ENCODE measurements at regions not wholly inside any gene's neighbourhood (a gene's known extent, or its start where the extent isn't known, plus 50 kb on each side); places are given as distances from the start of the nearest gene placed in this dataset.
"Not testable (repeated sequence)": the region's sequence is repeated elsewhere in the genome, so short reads cannot be mapped to it uniquely, and the experiment has no call there.

DNA sequence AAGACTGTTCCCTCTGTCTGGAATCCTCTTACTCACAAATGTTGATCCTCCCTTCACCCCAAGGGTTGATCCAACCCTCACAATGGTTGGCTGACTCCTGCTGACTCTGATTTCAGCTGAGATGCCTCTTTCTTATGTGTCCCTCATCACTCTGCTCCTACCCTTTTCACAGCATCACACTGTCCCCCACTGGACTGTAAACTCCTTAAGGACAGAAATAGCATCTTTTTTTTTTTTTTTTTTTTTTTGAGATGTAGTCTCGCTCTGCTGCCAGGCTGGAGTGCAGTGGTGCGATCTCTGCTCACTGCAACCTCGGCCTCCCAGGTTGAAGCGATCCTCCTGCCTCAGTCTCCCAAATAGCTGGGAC, 97.9 kb upstream of the SYT6 start:
- DNase-seq (no peak), ATAC-seq (replicated peaks) (no peak)
- no peak overlapping the region for H3K27ac Mint-ChIP-seq
- H3K9me3 Mint-ChIP-seq = no peaks in the 10 kb centered on the region
- H3K36me3 Mint-ChIP-seq (ENCODE audit: insufficient read depth) = no peaks in the 10 kb centered on the region
- no peaks in the 10 kb centered on the region for H3K4me1 Mint-ChIP-seq (ENCODE audit: low read depth in 2 of 2)
- H3K27me3 Mint-ChIP-seq = no peaks in the 10 kb centered on the region
- no peak overlapping the region for H3K4me3 Mint-ChIP-seq

DNA sequence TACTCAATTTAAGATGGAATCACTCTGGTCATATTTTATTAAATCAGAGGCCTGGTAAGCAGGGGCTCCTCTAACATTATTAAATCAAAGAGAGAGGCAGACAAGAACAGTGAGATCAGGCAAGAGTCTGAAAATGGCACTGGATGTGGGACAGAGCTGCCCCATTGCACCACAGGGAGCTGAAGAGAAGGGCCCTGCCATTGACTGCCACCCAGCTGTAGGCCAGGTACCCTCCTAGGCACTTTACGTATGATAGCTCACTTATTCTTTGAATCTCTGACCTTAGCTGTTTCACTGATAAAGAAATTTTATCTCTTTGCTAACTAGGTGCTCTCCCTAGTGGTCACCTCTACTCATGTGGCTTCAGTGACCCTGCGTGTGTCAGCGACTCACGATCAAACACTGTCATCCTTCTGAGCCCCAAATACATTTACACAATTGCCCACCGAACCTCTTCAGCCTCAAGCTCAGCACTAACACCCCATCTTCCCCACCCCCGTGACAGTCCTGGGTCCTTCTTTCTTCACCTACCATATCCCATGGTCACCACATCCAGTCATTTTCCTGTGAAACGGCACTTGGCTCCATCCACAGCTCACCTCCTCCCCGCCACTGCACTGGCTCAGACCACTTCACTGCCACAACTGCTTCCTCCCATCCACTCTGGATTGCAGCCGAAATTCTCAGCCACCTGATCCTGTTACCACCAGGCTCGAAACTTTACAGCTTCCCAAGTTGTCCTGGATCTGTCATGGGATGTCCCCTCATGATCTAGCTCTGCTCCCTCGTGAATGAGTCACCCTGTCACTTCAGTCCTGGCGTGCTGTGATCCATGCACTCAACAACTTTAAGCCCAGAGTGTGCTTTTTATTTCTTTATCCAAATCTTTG, 97.3 kb upstream of the SYT6 start:
- no peak for DNase-seq
- no peak for ATAC-seq (replicated peaks)
- Mint-ChIP-seq H3K4me3 (no peak overlapping the region), H3K9me3 (no peaks in the 10 kb centered on the region), H3K27ac (no peak overlapping the region), H3K27me3 (no peaks in the 10 kb centered on the region), H3K4me1 (ENCODE audit: low read depth in 2 of 2) (no peaks in the 10 kb centered on the region), H3K36me3 (ENCODE audit: insufficient read depth) (no peaks in the 10 kb centered on the region)

DNA sequence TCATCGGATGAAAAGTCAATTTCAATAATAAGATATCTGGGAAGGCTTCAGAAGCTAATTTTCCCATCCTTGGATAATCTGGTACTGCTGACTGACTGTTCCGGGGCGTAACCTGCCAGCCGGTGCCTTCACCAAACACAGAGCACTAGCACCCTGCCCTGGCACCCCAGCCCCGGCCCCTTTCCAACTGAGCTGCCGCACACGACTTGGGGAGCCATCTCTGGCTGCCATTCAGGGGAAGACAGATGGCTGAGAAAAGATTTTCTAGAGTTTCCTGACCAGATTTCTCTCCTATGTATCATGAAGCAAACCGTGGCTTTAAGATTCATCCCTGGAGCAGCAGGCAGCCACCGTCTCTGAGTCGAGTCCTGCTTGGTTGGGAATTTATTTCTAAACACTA, 96.0 kb upstream of the SYT6 start:
- Mint-ChIP-seq H3K4me1 (ENCODE audit: low read depth in 2 of 2) (no peaks in the 10 kb centered on the region), H3K9me3 (peaks cover 0 to 3% of the 10 kb centered on the region in 2 donors), H3K4me3 (no peak overlapping the region), H3K27me3 (peaks cover 0 to 6% of the 10 kb centered on the region in 2 donors), H3K36me3 (ENCODE audit: insufficient read depth) (no peaks in the 10 kb centered on the region), H3K27ac (no peak overlapping the region)
- ATAC-seq (replicated peaks) = no peak
- no peak for DNase-seq

DNA sequence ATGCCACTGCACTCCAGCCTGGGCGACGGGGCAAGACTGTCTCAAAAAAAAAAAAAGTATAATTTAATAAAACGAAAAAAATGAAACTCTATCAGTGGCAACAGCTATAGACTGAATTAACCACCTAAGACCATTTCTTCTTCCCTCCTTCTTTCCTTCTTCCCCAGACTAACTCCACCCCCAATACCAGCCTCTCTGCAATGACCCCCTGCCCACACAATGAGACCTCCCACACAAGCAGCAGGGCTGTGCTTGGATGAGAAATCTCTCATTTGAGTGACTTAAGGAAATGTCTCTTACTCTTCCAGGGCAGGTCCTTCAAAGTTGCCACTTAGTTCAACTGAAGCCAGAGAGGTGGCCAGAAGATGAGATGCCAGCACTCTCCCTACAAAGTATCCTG, 94.5 kb upstream of the SYT6 start:
- DNase-seq (no peak), ATAC-seq (replicated peaks) (no peak)
- Mint-ChIP-seq H3K4me1 (ENCODE audit: low read depth in 2 of 2) (no peaks in the 10 kb centered on the region), H3K9me3 (peaks cover 0 to 14% of the 10 kb centered on the region in 2 donors), H3K27me3 (peaks cover 0 to 15% of the 10 kb centered on the region in 2 donors), H3K27ac (no peak overlapping the region), H3K36me3 (ENCODE audit: insufficient read depth) (no peaks in the 10 kb centered on the region), H3K4me3 (no peak overlapping the region)

DNA sequence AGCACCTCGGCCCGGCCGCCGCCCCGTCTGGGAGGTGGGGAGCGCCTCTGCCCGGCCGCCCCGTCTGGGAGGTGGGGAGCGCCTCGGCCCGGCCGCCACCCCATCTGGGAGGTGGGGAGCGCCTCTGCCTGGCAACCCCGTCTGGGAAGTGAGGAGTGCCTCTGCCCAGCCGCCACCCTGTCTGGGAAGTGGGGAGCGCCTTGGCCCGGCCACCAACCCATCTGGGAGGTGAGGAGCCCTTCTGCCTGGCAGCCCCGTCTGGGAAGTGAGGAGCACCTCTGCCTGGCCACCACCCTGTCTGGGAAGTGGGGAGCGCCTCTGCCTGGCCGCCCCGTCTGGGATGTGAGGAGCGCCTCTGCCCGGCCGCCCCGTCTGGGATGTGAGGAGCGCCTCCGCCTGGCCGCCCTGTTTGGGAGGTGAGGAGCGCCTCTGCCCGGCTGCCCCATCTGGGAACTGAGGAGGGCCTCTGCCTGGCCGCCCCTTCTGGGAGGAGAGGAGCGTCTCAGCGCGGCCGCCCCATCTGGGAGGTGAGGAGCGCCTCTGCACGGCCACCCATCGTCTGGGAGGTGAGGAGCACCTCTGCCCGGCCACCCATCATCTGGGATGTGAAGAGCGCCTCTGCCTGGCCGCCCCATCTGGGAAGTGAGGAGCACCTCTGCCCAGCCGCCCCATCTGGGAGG, 89.0 kb upstream of the SYT6 start:
- peaks cover 0 to 15% of the 10 kb centered on the region in 2 donors for H3K27me3 Mint-ChIP-seq
- not testable (repeated sequence) for H3K27ac Mint-ChIP-seq

DNA sequence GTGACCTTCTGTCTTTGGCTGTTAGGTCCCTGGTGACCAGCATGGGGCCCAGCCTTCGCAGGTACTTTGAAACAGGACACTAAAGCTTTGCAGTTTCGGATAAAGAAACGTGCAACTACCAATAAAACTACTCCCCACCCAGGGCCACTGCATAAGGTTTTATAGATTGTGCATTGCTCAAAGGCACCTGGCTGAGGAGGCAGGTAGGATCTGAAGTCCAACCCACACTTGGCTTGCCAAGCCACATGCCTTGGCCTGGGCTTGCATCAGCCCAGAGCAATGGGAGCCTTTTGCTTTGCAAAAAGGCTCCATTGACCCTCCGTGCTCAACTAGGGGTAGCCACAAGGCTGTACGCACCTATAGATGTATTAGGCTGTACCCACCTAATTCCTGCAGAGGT, 84.4 kb upstream of the SYT6 start:
- Mint-ChIP-seq H3K36me3 (ENCODE audit: insufficient read depth) (no peaks in the 10 kb centered on the region), H3K27me3 (no peaks in the 10 kb centered on the region), H3K4me3 (no peak overlapping the region), H3K9me3 (peaks cover 0 to 1% of the 10 kb centered on the region in 2 donors), H3K4me1 (ENCODE audit: low read depth in 2 of 2) (peaks cover 4 to 5% of the 10 kb centered on the region in 2 donors), H3K27ac (no peak overlapping the region)
- no peak for DNase-seq
- no peak for ATAC-seq (replicated peaks)

More for the DNA sequence above, 89.0 kb upstream of the SYT6 start:
- H3K4me1 Mint-ChIP-seq (ENCODE audit: low read depth in 2 of 2); H3K4me3 Mint-ChIP-seq; H3K36me3 Mint-ChIP-seq (ENCODE audit: insufficient read depth); DNase-seq; ATAC-seq (replicated peaks): not testable (repeated sequence)
- peaks cover 1 to 14% of the 10 kb centered on the region in 2 donors for H3K9me3 Mint-ChIP-seq

DNA sequence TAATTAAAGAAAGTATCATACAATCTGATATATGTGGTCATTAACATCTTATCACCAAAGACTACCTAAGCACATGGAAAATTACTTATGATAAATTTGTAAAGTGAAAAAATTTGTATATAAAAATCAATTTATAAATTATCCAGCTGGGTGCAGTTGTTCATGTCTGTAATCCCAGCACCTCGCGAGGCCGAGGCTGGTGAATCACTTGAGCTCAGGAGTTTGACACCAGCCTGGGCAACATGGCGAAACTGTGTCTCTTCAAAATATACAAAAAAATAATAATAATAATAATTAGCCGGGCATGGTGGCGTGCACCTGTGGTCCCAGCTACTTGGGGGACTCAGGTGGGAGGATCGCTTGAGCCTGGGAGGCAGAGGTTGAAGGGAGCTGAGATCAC, 82.8 kb upstream of the SYT6 start:
- H3K4me1 Mint-ChIP-seq (ENCODE audit: low read depth in 2 of 2) = peaks cover 4 to 5% of the 10 kb centered on the region in 2 donors
- no peaks in the 10 kb centered on the region for H3K36me3 Mint-ChIP-seq (ENCODE audit: insufficient read depth)
- peaks cover 0 to 1% of the 10 kb centered on the region in 2 donors for H3K9me3 Mint-ChIP-seq
- H3K4me3 Mint-ChIP-seq = no peak overlapping the region
- ATAC-seq (replicated peaks) = no peak
- H3K27me3 Mint-ChIP-seq = no peaks in the 10 kb centered on the region
- H3K27ac Mint-ChIP-seq = no peak overlapping the region
- no peak for DNase-seq

DNA sequence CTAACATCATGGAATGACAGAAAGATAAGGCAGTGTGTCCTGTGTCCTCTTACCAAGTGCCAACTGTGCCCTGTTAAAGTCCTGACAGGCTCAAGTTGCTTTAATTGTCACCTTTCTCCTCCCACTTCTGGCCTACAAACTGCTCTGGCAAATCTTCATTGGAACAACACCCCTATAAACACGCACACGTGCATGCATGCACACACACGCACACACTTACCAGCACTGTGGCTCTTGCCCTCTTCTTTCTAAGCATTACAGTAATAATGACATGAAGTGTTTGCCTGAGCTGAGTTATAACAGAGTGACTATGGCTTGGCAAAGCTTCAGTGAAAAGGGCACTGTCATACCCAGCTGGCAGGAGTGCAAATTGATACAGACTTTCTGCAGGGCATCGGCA, 82.3 kb upstream of the SYT6 start:
- H3K4me3 Mint-ChIP-seq = no peak overlapping the region
- no peaks in the 10 kb centered on the region for H3K27me3 Mint-ChIP-seq
- ATAC-seq (replicated peaks) (no peak), DNase-seq (no peak)
- peaks cover 0 to 1% of the 10 kb centered on the region in 2 donors for H3K9me3 Mint-ChIP-seq
- H3K36me3 Mint-ChIP-seq (ENCODE audit: insufficient read depth) = no peaks in the 10 kb centered on the region
- H3K27ac Mint-ChIP-seq = no peak overlapping the region
- H3K4me1 Mint-ChIP-seq (ENCODE audit: low read depth in 2 of 2) = peaks cover 3 to 4% of the 10 kb centered on the region in 2 donors

DNA sequence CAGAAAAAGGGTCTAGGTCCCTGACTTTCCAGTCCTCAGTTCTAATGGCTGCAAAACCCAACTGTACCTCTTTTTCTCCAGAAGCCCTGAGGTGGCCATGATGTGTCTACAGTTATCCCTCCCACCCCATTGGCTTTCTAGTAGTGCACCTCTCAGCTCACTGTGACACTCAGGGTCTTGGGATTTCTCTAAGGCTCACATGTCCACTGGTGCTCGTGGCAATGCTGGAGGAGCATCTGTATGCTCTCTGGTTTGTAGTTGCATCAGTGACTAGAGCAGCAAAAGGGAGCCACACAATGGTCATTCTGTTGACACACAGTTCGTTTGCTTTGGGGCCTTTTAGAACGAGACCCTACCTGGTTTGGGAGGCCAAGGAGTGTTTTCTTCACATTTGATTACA, 81.6 kb upstream of the SYT6 start:
- Mint-ChIP-seq H3K4me1 (ENCODE audit: low read depth in 2 of 2) (peaks cover 0 to 4% of the 10 kb centered on the region in 2 donors), H3K27ac (peak overlapping the region in 1 of 2 donors; percentile 33), H3K36me3 (ENCODE audit: insufficient read depth) (no peaks in the 10 kb centered on the region), H3K9me3 (no peaks in the 10 kb centered on the region), H3K27me3 (peaks cover 0 to 4% of the 10 kb centered on the region in 2 donors), H3K4me3 (no peak overlapping the region)
- DNase-seq (no peak), ATAC-seq (replicated peaks) (no peak)

DNA sequence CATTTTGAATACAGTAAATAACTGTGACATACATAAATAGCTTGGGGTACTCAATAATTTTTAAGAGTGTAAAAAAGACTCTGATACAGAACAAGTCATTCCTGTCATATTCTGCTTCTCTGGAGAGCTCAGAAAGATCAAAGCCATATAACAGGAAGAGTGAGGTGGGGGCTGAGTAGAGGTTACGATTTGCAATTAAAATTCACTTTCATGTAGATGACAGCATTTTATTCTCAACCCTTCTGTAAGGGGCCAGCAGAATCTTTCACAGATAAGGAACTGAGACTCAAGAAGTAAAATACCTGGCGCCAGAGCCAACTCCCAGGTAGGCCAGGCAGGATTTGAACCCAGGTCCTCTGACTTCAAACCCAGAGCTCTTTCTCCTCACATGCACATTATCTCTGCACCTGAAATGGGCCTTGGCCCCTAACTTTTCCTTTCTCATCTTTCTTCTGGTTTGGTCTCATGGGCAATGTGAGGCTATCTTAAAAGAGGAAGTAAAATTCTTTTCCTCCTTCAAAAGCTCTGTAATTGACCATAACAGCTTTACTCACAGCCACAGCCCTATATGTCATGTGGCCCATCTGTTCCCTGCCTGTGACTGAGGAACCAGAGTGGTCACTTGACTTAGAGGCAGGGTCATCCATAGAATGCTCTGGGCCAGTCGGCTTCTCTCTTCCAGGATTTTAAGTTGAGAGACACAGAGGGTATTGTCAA, 80.9 kb upstream of the SYT6 start:
- no peaks in the 10 kb centered on the region for H3K9me3 Mint-ChIP-seq
- H3K36me3 Mint-ChIP-seq (ENCODE audit: insufficient read depth) = no peaks in the 10 kb centered on the region
- peaks cover 0 to 5% of the 10 kb centered on the region in 2 donors for H3K4me1 Mint-ChIP-seq (ENCODE audit: low read depth in 2 of 2)
- DNase-seq (no peak), ATAC-seq (replicated peaks) (no peak)
- peak overlapping the region in 1 of 2 donors; percentile 33 for H3K27ac Mint-ChIP-seq
- H3K4me3 Mint-ChIP-seq = no peak overlapping the region
- peaks cover 0 to 9% of the 10 kb centered on the region in 2 donors for H3K27me3 Mint-ChIP-seq

DNA sequence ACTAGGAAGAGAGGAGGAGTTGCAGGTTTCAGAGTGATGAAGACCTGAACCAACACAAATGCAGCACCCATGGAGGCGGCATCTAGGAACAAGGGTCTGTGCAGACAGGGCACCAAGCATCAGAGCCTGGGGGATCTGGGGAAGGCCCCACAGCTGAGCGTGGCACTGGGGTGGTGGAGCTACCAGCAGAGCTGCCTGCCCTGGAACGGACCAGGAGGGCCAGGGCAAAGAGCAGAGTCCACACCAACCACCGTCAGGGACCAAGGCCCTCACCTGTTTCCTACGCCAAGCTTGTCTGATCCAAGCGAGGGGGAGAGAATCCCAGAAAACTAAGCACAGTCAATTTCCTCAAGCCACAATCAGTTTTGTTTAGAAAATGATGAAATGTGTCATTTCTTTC, 79.0 kb upstream of the SYT6 start:
- Mint-ChIP-seq H3K4me3 (no peak overlapping the region), H3K4me1 (ENCODE audit: low read depth in 2 of 2) (peaks cover 0 to 5% of the 10 kb centered on the region in 2 donors), H3K36me3 (ENCODE audit: insufficient read depth) (no peaks in the 10 kb centered on the region), H3K27me3 (peaks cover 0 to 14% of the 10 kb centered on the region in 2 donors), H3K9me3 (no peaks in the 10 kb centered on the region), H3K27ac (no peak overlapping the region)
- no peak for ATAC-seq (replicated peaks)
- DNase-seq = no peak

DNA sequence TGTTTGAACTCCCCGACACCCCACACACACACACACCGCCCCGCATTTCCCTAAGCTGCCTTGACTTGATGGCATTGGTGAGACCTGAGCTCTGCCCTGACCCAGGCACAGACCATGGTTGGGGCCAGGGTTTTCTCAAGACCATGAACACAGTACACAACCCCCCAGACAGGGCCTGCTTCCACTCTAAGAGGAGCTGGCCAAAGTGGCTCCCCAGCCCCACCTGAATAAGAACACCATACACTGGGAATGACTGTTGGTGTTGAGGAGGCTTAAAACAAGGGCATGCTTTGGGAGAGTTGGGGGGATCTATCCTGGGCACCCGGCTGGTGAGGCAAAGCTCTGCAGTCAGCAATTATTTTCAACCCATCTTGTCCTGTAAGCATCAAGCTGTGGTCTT, 77.6 kb upstream of the SYT6 start:
- Mint-ChIP-seq H3K27ac (no peak overlapping the region), H3K9me3 (no peaks in the 10 kb centered on the region), H3K4me3 (no peak overlapping the region), H3K4me1 (ENCODE audit: low read depth in 2 of 2) (peaks cover 0 to 5% of the 10 kb centered on the region in 2 donors), H3K27me3 (peaks cover 0 to 24% of the 10 kb centered on the region in 2 donors), H3K36me3 (ENCODE audit: insufficient read depth) (no peaks in the 10 kb centered on the region)
- ATAC-seq (replicated peaks) (no peak), DNase-seq (no peak)

DNA sequence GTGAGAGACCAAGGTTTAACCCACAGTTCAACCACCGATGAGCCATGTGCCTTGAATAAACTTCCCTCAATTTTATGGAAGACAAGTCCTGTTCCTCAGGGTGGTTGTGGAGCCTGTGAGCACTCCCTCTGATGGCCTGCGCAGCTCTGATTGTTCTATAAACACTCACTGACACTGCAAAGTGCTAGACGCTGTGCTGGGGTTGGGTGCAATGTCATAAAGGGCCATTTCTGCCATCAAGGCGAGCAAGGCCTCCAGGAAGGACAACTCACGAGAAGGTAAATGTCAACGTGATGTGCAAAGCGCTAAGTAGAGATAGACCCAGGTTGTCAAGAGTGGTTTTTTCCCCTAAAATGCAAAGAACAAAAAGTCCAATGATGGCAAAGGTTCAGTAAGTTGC, 75.7 kb upstream of the SYT6 start:
- Mint-ChIP-seq H3K4me1 (ENCODE audit: low read depth in 2 of 2) (peaks cover 0 to 2% of the 10 kb centered on the region in 2 donors), H3K4me3 (no peak overlapping the region), H3K27ac (no peak overlapping the region), H3K36me3 (ENCODE audit: insufficient read depth) (no peaks in the 10 kb centered on the region), H3K27me3 (peaks cover 0 to 24% of the 10 kb centered on the region in 2 donors), H3K9me3 (no peaks in the 10 kb centered on the region)
- no peak for ATAC-seq (replicated peaks)
- DNase-seq = no peak
